Kidney (tissue), 13 donors: ENCODE measurements at regions not wholly inside any gene's neighbourhood (a gene's known extent, or its start where the extent isn't known, plus 50 kb on each side); places are given as distances from the start of the nearest gene placed in this dataset.

ENCODE experiments used
- DNase-seq, 5 donors: peaks; one replicate each; pipeline ENCODE4 v3.0.0-alpha.2; 2013 to 2020
- FAIRE-seq: peaks from 2 replicates; lab custom pipeline; 2012; peaks lifted over from hg19 to GRCh38; lab: Jason Lieb, UNC
- H3K27ac ChIP-seq, 2 donors: one replicate each; pipeline ENCODE4 v1.7.0; 2013; ENCODE audit warnings: low read depth in 2 of 2, low read length in 2 of 2, inconsistent platforms in 1 of 2
- H3K27me3 ChIP-seq: one replicate; pipeline ENCODE4 v1.7.1; 2013; ENCODE audit warnings: low read length, inconsistent platforms; ENCODE audit not compliant: control insufficient read depth, insufficient read depth
- H3K36me3 ChIP-seq, 3 donors: one replicate each; pipeline versions ENCODE4 v1.7.0 to v1.7.1; 2013; ENCODE audit warnings: low read length in 3 of 3, control low read depth in 1 of 3, inconsistent platforms in 1 of 3; ENCODE audit not compliant: insufficient read depth in 3 of 3, control insufficient read depth in 2 of 3
- H3K4me1 ChIP-seq, 3 donors: one replicate each; pipeline versions ENCODE4 v1.7.0 to v1.7.1; 2013; ENCODE audit warnings: low read length in 3 of 3, inconsistent platforms in 1 of 3, low read depth in 1 of 3; ENCODE audit not compliant: control insufficient read depth in 2 of 3, insufficient read depth in 2 of 3
- H3K4me3 ChIP-seq, 3 donors: one replicate each; pipeline versions ENCODE4 v1.7.0 to v1.8.1; 2013; ENCODE audit warnings: low read length in 3 of 3, control low read depth in 1 of 3, inconsistent platforms in 1 of 3
- H3K9ac ChIP-seq, 3 donors: one replicate each; pipeline versions ENCODE4 v1.7.0 to v1.7.1; 2013; ENCODE audit warnings: low read length in 3 of 3, control low read depth in 1 of 3, inconsistent platforms in 1 of 3
- H3K9me3 ChIP-seq, 3 donors: one replicate each; pipeline versions ENCODE4 v1.7.0 to v1.7.1; 2013; ENCODE audit warnings: low read length in 3 of 3, control low read depth in 1 of 3, inconsistent platforms in 1 of 3; ENCODE audit not compliant: control insufficient read depth in 2 of 3, insufficient read depth in 1 of 3
- intact Hi-C: fragments of 100-400 bp; cut with DNase I; formaldehyde crosslinking; loops from one replicate; pipeline ENCODE4 v1.11.1; 2022
- TF ChIP-seq, protein P1 (sequence below): IDR thresholded peaks from 3 replicates; pipeline ENCODE4 v1.5.1; 2012; ENCODE audit warnings: mild to moderate bottlenecking, moderate library complexity, borderline replicate concordance; ENCODE audit not compliant: insufficient read depth; ENCODE audit errors: extremely low read depth
- donor health status: control.
- donor health status: control.
- donor health status: control.
- donor health status: control.
- donor health status: control.
- donor health status: DM: yes; HTN: yes; CAD: no.
- donor health status: Normal renal cell carcinoma (clear cell type).

DNA sequence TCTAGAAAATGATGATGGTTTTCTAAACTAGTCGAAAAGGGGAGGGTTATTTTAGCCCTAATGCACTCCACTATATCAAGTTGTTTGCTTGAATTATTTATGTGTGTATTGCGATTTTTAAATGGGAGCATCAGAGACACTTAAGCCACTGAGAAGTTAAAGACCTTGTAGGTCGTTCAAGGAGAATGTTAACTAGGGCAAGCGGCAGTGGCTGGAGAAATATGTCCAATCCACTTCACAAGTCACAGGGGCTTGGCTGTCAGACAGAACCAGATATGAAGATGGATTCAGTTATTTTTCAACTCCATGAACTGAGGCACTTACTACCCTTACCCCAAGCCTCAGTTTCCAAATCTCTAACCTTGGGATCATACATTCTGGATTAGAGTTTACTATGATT is 702.0 kb downstream of the CDH11 start:
- Histone ChIP-seq H3K4me1 (no peaks in the 10 kb centered on the region), H3K9me3 (no peaks in the 10 kb centered on the region), H3K36me3 (no peaks in the 10 kb centered on the region), H3K4me3 (no peak overlapping the region), H3K9ac (no peak overlapping the region), H3K27me3 (no peaks in the 10 kb centered on the region), H3K27ac (no peak overlapping the region)
- DNase-seq (no peak), FAIRE-seq (no peak)
- intact Hi-C loops, result no loop called here
- TF ChIP-seq, protein P1, sequence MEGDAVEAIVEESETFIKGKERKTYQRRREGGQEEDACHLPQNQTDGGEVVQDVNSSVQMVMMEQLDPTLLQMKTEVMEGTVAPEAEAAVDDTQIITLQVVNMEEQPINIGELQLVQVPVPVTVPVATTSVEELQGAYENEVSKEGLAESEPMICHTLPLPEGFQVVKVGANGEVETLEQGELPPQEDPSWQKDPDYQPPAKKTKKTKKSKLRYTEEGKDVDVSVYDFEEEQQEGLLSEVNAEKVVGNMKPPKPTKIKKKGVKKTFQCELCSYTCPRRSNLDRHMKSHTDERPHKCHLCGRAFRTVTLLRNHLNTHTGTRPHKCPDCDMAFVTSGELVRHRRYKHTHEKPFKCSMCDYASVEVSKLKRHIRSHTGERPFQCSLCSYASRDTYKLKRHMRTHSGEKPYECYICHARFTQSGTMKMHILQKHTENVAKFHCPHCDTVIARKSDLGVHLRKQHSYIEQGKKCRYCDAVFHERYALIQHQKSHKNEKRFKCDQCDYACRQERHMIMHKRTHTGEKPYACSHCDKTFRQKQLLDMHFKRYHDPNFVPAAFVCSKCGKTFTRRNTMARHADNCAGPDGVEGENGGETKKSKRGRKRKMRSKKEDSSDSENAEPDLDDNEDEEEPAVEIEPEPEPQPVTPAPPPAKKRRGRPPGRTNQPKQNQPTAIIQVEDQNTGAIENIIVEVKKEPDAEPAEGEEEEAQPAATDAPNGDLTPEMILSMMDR, result no peak

DNA sequence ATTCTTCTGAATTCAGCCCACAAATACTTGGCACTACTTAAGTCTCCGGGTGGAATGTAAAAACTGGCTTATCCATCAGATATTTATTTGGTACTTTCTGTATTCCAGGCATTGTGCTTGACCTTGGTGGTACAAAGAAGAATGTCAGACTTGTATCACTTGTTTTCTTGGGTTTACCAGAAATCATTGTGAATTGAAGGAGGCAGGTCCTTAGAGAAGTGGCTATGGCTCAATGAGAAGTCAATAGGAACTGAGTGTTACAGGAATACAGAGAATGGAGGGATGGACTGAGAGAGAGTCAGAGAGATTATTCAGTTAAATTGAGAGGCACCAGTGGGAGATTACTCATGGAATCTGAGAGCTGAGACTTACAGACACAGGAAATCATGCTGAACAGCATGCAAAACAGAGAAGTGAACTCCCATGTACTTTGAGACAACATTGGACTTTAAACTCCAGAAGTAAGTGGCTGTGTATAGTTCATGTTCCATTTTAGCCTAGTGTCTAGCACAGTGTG is 704.1 kb downstream of the CDH11 start:
- H3K9me3 ChIP-seq, result no peaks in the 10 kb centered on the region
- peak overlapping the region in 1 of 2 donors; percentile 7 for H3K27ac ChIP-seq
- TF ChIP-seq, protein P1, result no peak
- H3K27me3 ChIP-seq, result no peaks in the 10 kb centered on the region
- H3K36me3 ChIP-seq, result no peaks in the 10 kb centered on the region
- H3K4me1 ChIP-seq, result no peaks in the 10 kb centered on the region
- H3K4me3 ChIP-seq, result no peak overlapping the region
- DNase-seq, result no peak
- no peak for FAIRE-seq
- no peak overlapping the region for H3K9ac ChIP-seq
- intact Hi-C loops, result no loop called here

DNA sequence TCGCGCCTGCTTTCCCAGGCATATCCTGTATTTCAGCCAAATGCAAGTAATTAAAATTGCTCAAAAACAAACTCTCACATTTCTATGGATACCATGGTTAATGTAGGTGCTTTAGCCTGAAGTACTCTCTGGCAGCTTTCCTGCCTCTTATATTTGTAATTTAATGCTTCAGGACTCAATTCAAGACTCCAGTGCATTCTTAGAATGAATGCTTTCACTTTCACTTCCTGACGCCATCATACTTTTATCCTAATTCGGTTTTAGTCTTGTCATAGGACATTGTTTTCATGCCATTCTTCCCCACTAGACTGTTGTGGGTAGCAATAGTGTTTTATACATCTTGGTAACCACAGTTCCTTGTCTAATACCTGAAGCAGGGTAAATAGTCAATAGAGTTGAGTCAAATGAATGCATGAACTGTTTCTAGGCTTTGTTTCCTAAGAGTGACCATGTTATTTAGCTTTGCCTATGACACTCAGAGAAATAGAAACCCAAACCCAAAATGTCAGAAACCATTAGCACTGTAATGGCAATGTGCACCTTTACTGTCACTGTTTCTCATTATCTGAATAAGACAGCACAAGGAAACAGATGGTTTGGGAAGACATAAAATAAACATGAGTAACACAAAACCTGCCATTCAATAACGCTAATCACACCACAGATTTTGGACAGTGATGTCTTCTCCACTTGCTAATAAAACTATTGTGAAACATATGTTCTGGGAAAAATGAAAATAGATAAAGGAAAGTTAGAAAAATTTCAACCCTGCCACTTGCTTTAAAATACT is 705.5 kb downstream of the CDH11 start:
- Histone ChIP-seq H3K4me1 (no peaks in the 10 kb centered on the region), H3K9me3 (no peaks in the 10 kb centered on the region), H3K36me3 (no peaks in the 10 kb centered on the region), H3K9ac (no peak overlapping the region), H3K27ac (peak overlapping the region; percentile 5 to 11), H3K27me3 (no peaks in the 10 kb centered on the region), H3K4me3 (peak overlapping the region in 2 of 3 donors; percentile 63 to 72)
- FAIRE-seq (no peak), DNase-seq (peak in 1 of 5 donors; percentile 11)
- TF ChIP-seq, protein P1, result no peak
- intact Hi-C loops, result no loop called here
